Upper lobe of right lung (tissue), 1 donor: ENCODE measurements at regions not wholly inside any gene's neighbourhood (a gene's known extent, or its start where the extent isn't known, plus 50 kb on each side); places are given as distances from the start of the nearest gene placed in this dataset.
"Not testable (repeated sequence)": the region's sequence is repeated elsewhere in the genome, so short reads cannot be mapped to it uniquely, and the experiment has no call there.

ENCODE experiments used
- ATAC-seq: fragments of 200-7000 bp; cut with Tn5 transposase; one replicate; pipeline ENCODE4 v1.9.1; 2020; ENCODE audit warnings: mild to moderate bottlenecking, moderate library complexity
- DNase-seq: peaks from one replicate; pipeline ENCODE4 v3.0.0-alpha.2; 2020
- H3K27ac ChIP-seq: fragments of 200-600 bp; one replicate; pipeline ENCODE4 v1.8.0; 2022
- H3K27me3 ChIP-seq: fragments of 200-600 bp; one replicate; pipeline ENCODE4 v1.8.0; 2022; ENCODE audit warnings: mild to moderate bottlenecking
- H3K36me3 ChIP-seq: fragments of 200-600 bp; one replicate; pipeline ENCODE4 v1.8.0; 2022
- H3K4me1 ChIP-seq: fragments of 200-600 bp; one replicate; pipeline ENCODE4 v1.8.0; 2022
- H3K4me3 ChIP-seq: fragments of 200-600 bp; one replicate; pipeline ENCODE4 v1.8.0; 2022; ENCODE audit warnings: mild to moderate bottlenecking
- H3K9me3 ChIP-seq: fragments of 200-600 bp; one replicate; pipeline ENCODE4 v1.8.0; 2022
- CTCF ChIP-seq: fragments of 200-600 bp; IDR thresholded peaks from one replicate; pipeline ENCODE4 v1.8.0; 2022; ENCODE audit warnings: antibody characterized with exemption
- intact Hi-C: fragments of 100-400 bp; cut with DNase I; formaldehyde crosslinking; loops from one replicate; pipeline ENCODE4 v1.11.0; 2022
- donor health status: DM: no; HTN: yes; CAD: no; lungs with severe emphysema.

- DNase-seq (no peak), ATAC-seq (no peak)
- no peaks in the 10 kb centered on the region for H3K36me3 ChIP-seq
- no peaks in the 10 kb centered on the region for H3K9me3 ChIP-seq
- H3K4me3 ChIP-seq = no peak overlapping the region
- no peaks in the 10 kb centered on the region for H3K4me1 ChIP-seq
- no peaks in the 10 kb centered on the region for H3K27me3 ChIP-seq
- H3K27ac ChIP-seq = no peak overlapping the region
- TF ChIP-seq CTCF = no peak
- intact Hi-C loops = no loop called here
Measured at GRCh38 chr17:71872843-71873485, 247.9 kb upstream of the SOX9 start.

- H3K9me3 ChIP-seq, H3K36me3 ChIP-seq, ATAC-seq, H3K27ac ChIP-seq, intact Hi-C loops, H3K4me1 ChIP-seq, H3K27me3 ChIP-seq, DNase-seq, H3K4me3 ChIP-seq: not testable (repeated sequence)
Measured at GRCh38 chr17:71874773-71875172, 246.0 kb upstream of the SOX9 start.

- H3K36me3 ChIP-seq = no peaks in the 10 kb centered on the region
- no peaks in the 10 kb centered on the region for H3K9me3 ChIP-seq
- DNase-seq (no peak), ATAC-seq (no peak)
- no peak for TF ChIP-seq CTCF
- H3K27me3 ChIP-seq = no peaks in the 10 kb centered on the region
- H3K4me3 ChIP-seq = no peak overlapping the region
- no peaks in the 10 kb centered on the region for H3K4me1 ChIP-seq
- H3K27ac ChIP-seq = no peak overlapping the region
- intact Hi-C loops = no loop called here
Measured at GRCh38 chr17:71878271-71878670, 242.5 kb upstream of the SOX9 start.

- Histone ChIP-seq H3K27ac (no peak overlapping the region), H3K4me3 (no peak overlapping the region), H3K36me3 (no peaks in the 10 kb centered on the region), H3K27me3 (no peaks in the 10 kb centered on the region), H3K4me1 (no peaks in the 10 kb centered on the region), H3K9me3 (no peaks in the 10 kb centered on the region)
- ATAC-seq (no peak), DNase-seq (no peak)
- intact Hi-C loops = no loop called here
- no peak for TF ChIP-seq CTCF
Measured at GRCh38 chr17:71878998-71879397, 241.8 kb upstream of the SOX9 start.

GRCh38 chr17:71881041-71881440 lies 239.8 kb upstream of the SOX9 start:
- intact Hi-C loops = no loop called here
- no peak overlapping the region for H3K27ac ChIP-seq
- H3K4me1 ChIP-seq = no peaks in the 10 kb centered on the region
- no peak overlapping the region for H3K4me3 ChIP-seq
- DNase-seq = no peak
- no peak for ATAC-seq
- no peaks in the 10 kb centered on the region for H3K9me3 ChIP-seq
- no peak for TF ChIP-seq CTCF
- no peaks in the 10 kb centered on the region for H3K27me3 ChIP-seq
- no peaks in the 10 kb centered on the region for H3K36me3 ChIP-seq

- H3K4me1 ChIP-seq = no peaks in the 10 kb centered on the region
- no peak for TF ChIP-seq CTCF
- no peak overlapping the region for H3K4me3 ChIP-seq
- H3K9me3 ChIP-seq = no peaks in the 10 kb centered on the region
- no peaks in the 10 kb centered on the region for H3K27me3 ChIP-seq
- ATAC-seq = no peak
- no peak for DNase-seq
- H3K36me3 ChIP-seq = no peaks in the 10 kb centered on the region
- intact Hi-C loops = no loop called here
- H3K27ac ChIP-seq = no peak overlapping the region
Measured at GRCh38 chr17:71881581-71881980, 239.2 kb upstream of the SOX9 start.
